Uterus (tissue), 2 donors: ENCODE measurements at regions not wholly inside any gene's neighbourhood (a gene's known extent, or its start where the extent isn't known, plus 50 kb on each side); places are given as distances from the start of the nearest gene placed in this dataset.

Experiments used
- CTCF ChIP-seq, 4 experiments: fragments of 200-600 bp in 2 of 4; fragments of 450-650 bp in 2 of 4; sonication (generic) in 2 of 4; IDR thresholded peaks; one replicate each; pipeline ENCODE4 v1.5.1; 2016 to 2019; ENCODE audit warnings: antibody characterized with exemption in 4 of 4, mild to moderate bottlenecking in 2 of 4, moderate library complexity in 1 of 4
- POLR2A ChIP-seq, 2 donors: fragments of 450-650 bp; IDR thresholded peaks; one replicate each; pipeline ENCODE4 v1.6.1; 2016; ENCODE audit warnings: antibody characterized with exemption in 2 of 2, mild to moderate bottlenecking in 1 of 2, moderate library complexity in 1 of 2

- TF ChIP-seq CTCF (IDR thresholded peaks at IDR 0.05) (no peak), POLR2A (IDR thresholded peaks at IDR 0.05) (no peak)
These were observed 255.1 kb upstream of the THUMPD2 start for GRCh38 chr2:40034198-40034597.
